ENCODE measurements at regions not wholly inside any gene's neighbourhood (a gene's known extent, or its start where the extent isn't known, plus 50 kb on each side); places are given as distances from the start of the nearest gene placed in this dataset.

GRCh38 chr2:82075875-82076274, 1771.3 kb upstream of the LRRTM1 start:
- no peak overlapping the region for H3K9ac ChIP-seq (ENCODE audit: control insufficient read depth, extremely low read depth, insufficient read depth, low read length)
- TF ChIP-seq EZH2 (IDR thresholded peaks at IDR 0.05; ENCODE audit: low read length) = no peak
- no peak for TF ChIP-seq CTCF (optimal IDR thresholded peaks at IDR 0.05 in 1 of 3, IDR thresholded peaks at IDR 0.05 in 1 of 3, conservative IDR thresholded peaks at IDR 0.05 in 1 of 3; ENCODE audit: extremely low read depth in 1 of 3, insufficient read depth in 2 of 3, low read length in 3 of 3)
- no peaks in the 10 kb centered on the region for H3K36me3 ChIP-seq (ENCODE audit: control insufficient read depth in 2 of 2, extremely low read depth in 1 of 2, insufficient read depth in 2 of 2, low read length in 2 of 2)
- DNase-seq (ENCODE audit: low read depth, low spot score) (no peak), FAIRE-seq (no peak)
- H3K27ac ChIP-seq (ENCODE audit: control insufficient read depth, insufficient read depth, low read length) = no peak overlapping the region
- no peaks in the 10 kb centered on the region for H3K9me1 ChIP-seq (ENCODE audit: control insufficient read depth, extremely low read depth, insufficient read depth, low read length)
- H4K20me1 ChIP-seq (ENCODE audit: control insufficient read depth, extremely low read depth, insufficient read depth, low read length) = no peaks in the 10 kb centered on the region
- dilution Hi-C loops (cut with MboI; ENCODE audit: extremely low pct_ligation_motif_present, low sequenced_read_pairs) = no loop called here
- no peak overlapping the region for H2AFZ ChIP-seq (ENCODE audit: control insufficient read depth, low read length)
- H3K4me2 ChIP-seq (ENCODE audit: control insufficient read depth, extremely low read depth, insufficient read depth, low read depth, low read length) = no peak overlapping the region
- H3K27me3 ChIP-seq (ENCODE audit: control insufficient read depth, extremely low read depth, insufficient read depth, low read length) = no peaks in the 10 kb centered on the region
- H3K4me1 ChIP-seq (ENCODE audit: control insufficient read depth, extremely low read depth, insufficient read depth, low read length) = no peaks in the 10 kb centered on the region
- no peak overlapping the region for H3K4me3 ChIP-seq (ENCODE audit: control insufficient read depth in 2 of 3, extremely low read depth in 1 of 3, insufficient read depth in 2 of 3, low read depth in 1 of 3, low read length in 3 of 3)
- H3K79me2 ChIP-seq (ENCODE audit: control insufficient read depth, insufficient read depth, low read length) = no peaks in the 10 kb centered on the region
- no peaks in the 10 kb centered on the region for H3K9me3 ChIP-seq (ENCODE audit: control insufficient read depth, low read depth, low read length)

GRCh38 chr2:82062463-82062862, 1757.9 kb upstream of the LRRTM1 start:
- dilution Hi-C loops (cut with MboI; ENCODE audit: extremely low pct_ligation_motif_present, low sequenced_read_pairs) = no loop called here
- peaks cover 2% of the 10 kb centered on the region for H3K9me3 ChIP-seq (ENCODE audit: control insufficient read depth, low read depth, low read length)
- no peaks in the 10 kb centered on the region for H3K36me3 ChIP-seq (ENCODE audit: control insufficient read depth in 2 of 2, extremely low read depth in 1 of 2, insufficient read depth in 2 of 2, low read length in 2 of 2)
- H4K20me1 ChIP-seq (ENCODE audit: control insufficient read depth, extremely low read depth, insufficient read depth, low read length) = no peaks in the 10 kb centered on the region
- no peak overlapping the region for H3K4me3 ChIP-seq (ENCODE audit: control insufficient read depth in 2 of 3, extremely low read depth in 1 of 3, insufficient read depth in 2 of 3, low read depth in 1 of 3, low read length in 3 of 3)
- H2AFZ ChIP-seq (ENCODE audit: control insufficient read depth, low read length) = no peak overlapping the region
- DNase-seq (ENCODE audit: low read depth, low spot score) (no peak), FAIRE-seq (no peak)
- TF ChIP-seq CTCF (optimal IDR thresholded peaks at IDR 0.05 in 1 of 3, IDR thresholded peaks at IDR 0.05 in 1 of 3, conservative IDR thresholded peaks at IDR 0.05 in 1 of 3; ENCODE audit: extremely low read depth in 1 of 3, insufficient read depth in 2 of 3, low read length in 3 of 3) = no peak
- no peak for TF ChIP-seq EZH2 (IDR thresholded peaks at IDR 0.05; ENCODE audit: low read length)
- no peak overlapping the region for H3K4me2 ChIP-seq (ENCODE audit: control insufficient read depth, extremely low read depth, insufficient read depth, low read depth, low read length)
- no peaks in the 10 kb centered on the region for H3K27me3 ChIP-seq (ENCODE audit: control insufficient read depth, extremely low read depth, insufficient read depth, low read length)
- no peaks in the 10 kb centered on the region for H3K9me1 ChIP-seq (ENCODE audit: control insufficient read depth, extremely low read depth, insufficient read depth, low read length)
- no peaks in the 10 kb centered on the region for H3K4me1 ChIP-seq (ENCODE audit: control insufficient read depth, extremely low read depth, insufficient read depth, low read length)
- H3K9ac ChIP-seq (ENCODE audit: control insufficient read depth, extremely low read depth, insufficient read depth, low read length) = no peak overlapping the region
- no peaks in the 10 kb centered on the region for H3K79me2 ChIP-seq (ENCODE audit: control insufficient read depth, insufficient read depth, low read length)
- no peak overlapping the region for H3K27ac ChIP-seq (ENCODE audit: control insufficient read depth, insufficient read depth, low read length)
